ENCODE measurements at regions not wholly inside any gene's neighbourhood (a gene's known extent, or its start where the extent isn't known, plus 50 kb on each side); places are given as distances from the start of the nearest gene placed in this dataset.

DNA sequence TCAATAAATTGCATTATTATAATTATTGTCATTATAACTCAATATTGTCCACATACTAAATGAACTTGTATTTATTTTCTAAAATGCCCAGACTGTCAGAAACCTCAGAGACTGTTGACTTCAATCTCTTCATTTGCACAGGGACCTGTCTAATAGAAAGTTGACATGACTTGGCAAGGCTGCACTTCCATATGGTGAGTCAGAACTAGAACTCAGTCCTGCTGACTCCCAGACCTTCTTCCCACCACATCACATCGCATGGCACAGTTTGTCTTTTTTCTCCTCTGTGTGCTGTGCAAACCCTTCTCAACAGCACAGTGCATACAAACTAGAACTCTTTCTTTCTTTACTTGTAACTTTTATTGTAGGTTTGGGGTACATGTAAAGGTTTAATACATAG, 215.1 kb upstream of the BLID start:
- TF ChIP-seq, protein P1, sequence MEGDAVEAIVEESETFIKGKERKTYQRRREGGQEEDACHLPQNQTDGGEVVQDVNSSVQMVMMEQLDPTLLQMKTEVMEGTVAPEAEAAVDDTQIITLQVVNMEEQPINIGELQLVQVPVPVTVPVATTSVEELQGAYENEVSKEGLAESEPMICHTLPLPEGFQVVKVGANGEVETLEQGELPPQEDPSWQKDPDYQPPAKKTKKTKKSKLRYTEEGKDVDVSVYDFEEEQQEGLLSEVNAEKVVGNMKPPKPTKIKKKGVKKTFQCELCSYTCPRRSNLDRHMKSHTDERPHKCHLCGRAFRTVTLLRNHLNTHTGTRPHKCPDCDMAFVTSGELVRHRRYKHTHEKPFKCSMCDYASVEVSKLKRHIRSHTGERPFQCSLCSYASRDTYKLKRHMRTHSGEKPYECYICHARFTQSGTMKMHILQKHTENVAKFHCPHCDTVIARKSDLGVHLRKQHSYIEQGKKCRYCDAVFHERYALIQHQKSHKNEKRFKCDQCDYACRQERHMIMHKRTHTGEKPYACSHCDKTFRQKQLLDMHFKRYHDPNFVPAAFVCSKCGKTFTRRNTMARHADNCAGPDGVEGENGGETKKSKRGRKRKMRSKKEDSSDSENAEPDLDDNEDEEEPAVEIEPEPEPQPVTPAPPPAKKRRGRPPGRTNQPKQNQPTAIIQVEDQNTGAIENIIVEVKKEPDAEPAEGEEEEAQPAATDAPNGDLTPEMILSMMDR (IDR thresholded peaks at IDR 0.05) = no peak
- no peak for TF ChIP-seq POLR2A (IDR thresholded peaks at IDR 0.05)

Data from body of pancreas (tissue), 4 donors.